ENCODE measurements at regions not wholly inside any gene's neighbourhood (a gene's known extent, or its start where the extent isn't known, plus 50 kb on each side); places are given as distances from the start of the nearest gene placed in this dataset.

DNA sequence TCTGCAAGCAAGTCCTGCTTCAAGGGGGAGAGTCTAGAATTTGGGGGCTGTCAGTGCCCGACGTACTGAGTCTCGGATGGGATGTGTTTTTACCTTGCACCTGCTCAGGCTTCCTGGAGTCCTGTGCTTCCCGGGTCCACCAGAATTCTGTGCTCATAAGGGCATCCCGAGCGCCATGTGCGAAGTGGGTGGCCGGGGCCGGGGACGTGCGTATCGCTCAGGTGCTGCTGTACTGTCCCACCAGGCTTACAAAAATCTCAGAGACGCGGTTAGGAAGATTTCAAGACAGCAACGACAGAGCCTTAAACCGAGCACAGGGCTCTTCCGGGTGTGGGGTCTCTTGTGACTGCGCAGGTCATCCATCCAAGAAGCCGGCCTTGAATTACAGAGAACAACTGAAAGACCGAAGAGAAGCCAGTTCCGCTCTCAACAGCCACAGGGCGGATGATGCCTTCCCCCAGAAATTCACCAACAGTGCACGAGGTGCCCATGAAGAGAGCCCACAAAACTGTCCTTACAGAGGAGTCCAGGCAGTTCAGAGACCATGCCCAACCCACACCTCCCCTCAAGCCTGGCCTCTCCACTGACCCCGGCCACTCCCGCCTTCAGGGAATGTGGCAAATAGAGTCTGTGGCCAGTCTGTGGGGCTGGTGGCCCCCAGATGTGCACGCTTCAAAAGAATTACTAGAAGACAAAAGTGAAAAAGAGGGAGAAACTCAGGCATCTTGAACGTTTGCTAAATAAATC is 104.7 kb downstream of the PXDC1 start:
- TF ChIP-seq, protein P1, sequence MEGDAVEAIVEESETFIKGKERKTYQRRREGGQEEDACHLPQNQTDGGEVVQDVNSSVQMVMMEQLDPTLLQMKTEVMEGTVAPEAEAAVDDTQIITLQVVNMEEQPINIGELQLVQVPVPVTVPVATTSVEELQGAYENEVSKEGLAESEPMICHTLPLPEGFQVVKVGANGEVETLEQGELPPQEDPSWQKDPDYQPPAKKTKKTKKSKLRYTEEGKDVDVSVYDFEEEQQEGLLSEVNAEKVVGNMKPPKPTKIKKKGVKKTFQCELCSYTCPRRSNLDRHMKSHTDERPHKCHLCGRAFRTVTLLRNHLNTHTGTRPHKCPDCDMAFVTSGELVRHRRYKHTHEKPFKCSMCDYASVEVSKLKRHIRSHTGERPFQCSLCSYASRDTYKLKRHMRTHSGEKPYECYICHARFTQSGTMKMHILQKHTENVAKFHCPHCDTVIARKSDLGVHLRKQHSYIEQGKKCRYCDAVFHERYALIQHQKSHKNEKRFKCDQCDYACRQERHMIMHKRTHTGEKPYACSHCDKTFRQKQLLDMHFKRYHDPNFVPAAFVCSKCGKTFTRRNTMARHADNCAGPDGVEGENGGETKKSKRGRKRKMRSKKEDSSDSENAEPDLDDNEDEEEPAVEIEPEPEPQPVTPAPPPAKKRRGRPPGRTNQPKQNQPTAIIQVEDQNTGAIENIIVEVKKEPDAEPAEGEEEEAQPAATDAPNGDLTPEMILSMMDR (conservative IDR thresholded peaks at IDR 0.05; ENCODE audit: low read depth, low read length): no peak
- TF ChIP-seq POLR2A (IDR thresholded peaks at IDR 0.05; ENCODE audit: low read depth, low read length) (no peak), RFX5 (IDR thresholded peaks at IDR 0.05; ENCODE audit: low read depth, low read length) (no peak), RAD21 (IDR thresholded peaks at IDR 0.05; ENCODE audit: low read length) (no peak), CEBPB (IDR thresholded peaks at IDR 0.05; ENCODE audit: low read depth, low read length) (no peak), RCOR1 (IDR thresholded peaks at IDR 0.05; ENCODE audit: insufficient replicate concordance, low read length) (no peak), CHD1 (IDR thresholded peaks at IDR 0.05; ENCODE audit: low read depth, low read length) (no peak), NFE2L2 (IDR thresholded peaks at IDR 0.05; ENCODE audit: low read depth, low read length) (no peak), FOS (IDR thresholded peaks at IDR 0.05; ENCODE audit: low read depth, low read length) (no peak), BHLHE40 (IDR thresholded peaks at IDR 0.05; ENCODE audit: low read depth, low read length) (no peak), MXI1 (IDR thresholded peaks at IDR 0.05; ENCODE audit: borderline replicate concordance, low read depth, low read length) (no peak)
- TF ChIP-seq, protein P2, sequence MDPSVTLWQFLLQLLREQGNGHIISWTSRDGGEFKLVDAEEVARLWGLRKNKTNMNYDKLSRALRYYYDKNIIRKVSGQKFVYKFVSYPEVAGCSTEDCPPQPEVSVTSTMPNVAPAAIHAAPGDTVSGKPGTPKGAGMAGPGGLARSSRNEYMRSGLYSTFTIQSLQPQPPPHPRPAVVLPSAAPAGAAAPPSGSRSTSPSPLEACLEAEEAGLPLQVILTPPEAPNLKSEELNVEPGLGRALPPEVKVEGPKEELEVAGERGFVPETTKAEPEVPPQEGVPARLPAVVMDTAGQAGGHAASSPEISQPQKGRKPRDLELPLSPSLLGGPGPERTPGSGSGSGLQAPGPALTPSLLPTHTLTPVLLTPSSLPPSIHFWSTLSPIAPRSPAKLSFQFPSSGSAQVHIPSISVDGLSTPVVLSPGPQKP (IDR thresholded peaks at IDR 0.05; ENCODE audit: borderline replicate concordance, low read depth, low read length): no peak
- TF ChIP-seq, protein P3, sequence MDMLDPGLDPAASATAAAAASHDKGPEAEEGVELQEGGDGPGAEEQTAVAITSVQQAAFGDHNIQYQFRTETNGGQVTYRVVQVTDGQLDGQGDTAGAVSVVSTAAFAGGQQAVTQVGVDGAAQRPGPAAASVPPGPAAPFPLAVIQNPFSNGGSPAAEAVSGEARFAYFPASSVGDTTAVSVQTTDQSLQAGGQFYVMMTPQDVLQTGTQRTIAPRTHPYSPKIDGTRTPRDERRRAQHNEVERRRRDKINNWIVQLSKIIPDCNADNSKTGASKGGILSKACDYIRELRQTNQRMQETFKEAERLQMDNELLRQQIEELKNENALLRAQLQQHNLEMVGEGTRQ (IDR thresholded peaks at IDR 0.05; ENCODE audit: low read depth, low read length): no peak
